ENCODE measurements at regions not wholly inside any gene's neighbourhood (a gene's known extent, or its start where the extent isn't known, plus 50 kb on each side); places are given as distances from the start of the nearest gene placed in this dataset.

GRCh38 chr14:51145246-51145645 is 50.3 kb upstream of the TRIM9 start:
- peak; percentile 51 for DNase-seq (ENCODE audit: low read depth)
- TF ChIP-seq, protein P1, sequence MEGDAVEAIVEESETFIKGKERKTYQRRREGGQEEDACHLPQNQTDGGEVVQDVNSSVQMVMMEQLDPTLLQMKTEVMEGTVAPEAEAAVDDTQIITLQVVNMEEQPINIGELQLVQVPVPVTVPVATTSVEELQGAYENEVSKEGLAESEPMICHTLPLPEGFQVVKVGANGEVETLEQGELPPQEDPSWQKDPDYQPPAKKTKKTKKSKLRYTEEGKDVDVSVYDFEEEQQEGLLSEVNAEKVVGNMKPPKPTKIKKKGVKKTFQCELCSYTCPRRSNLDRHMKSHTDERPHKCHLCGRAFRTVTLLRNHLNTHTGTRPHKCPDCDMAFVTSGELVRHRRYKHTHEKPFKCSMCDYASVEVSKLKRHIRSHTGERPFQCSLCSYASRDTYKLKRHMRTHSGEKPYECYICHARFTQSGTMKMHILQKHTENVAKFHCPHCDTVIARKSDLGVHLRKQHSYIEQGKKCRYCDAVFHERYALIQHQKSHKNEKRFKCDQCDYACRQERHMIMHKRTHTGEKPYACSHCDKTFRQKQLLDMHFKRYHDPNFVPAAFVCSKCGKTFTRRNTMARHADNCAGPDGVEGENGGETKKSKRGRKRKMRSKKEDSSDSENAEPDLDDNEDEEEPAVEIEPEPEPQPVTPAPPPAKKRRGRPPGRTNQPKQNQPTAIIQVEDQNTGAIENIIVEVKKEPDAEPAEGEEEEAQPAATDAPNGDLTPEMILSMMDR (conservative IDR thresholded peaks at IDR 0.05; ENCODE audit: low read depth, low read length) = no peak
- H3K4me3 ChIP-seq (ENCODE audit: low read depth, low read length) = no peak overlapping the region

- peak; percentile 86 for DNase-seq (ENCODE audit: low read depth)
- no peak overlapping the region for H3K4me3 ChIP-seq (ENCODE audit: low read depth, low read length)
- TF ChIP-seq, protein P1 (conservative IDR thresholded peaks at IDR 0.05; ENCODE audit: low read depth, low read length) = no peak
Observed at GRCh38 chr14:51147183-51147582, 52.3 kb upstream of the TRIM9 start.

DNA sequence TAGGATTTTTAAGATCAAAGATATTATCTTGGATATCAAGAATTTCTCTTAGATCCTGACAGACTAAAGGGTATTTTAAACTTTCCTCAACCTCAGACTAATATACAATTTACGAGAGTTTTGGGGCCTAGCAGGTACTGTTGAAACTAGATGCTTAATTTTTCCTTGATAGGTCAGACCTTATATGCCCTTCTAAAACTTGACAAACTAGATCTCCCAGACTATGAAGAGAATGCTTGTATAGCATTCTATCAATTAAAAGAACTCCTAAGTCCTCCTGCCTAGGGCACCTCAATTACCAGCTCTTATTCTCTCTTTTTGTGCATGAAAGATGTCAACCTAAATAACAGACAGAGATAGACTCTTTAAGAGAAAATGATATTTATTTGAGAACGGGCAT is 60.4 kb upstream of the TRIM9 start:
- H3K4me3 ChIP-seq (ENCODE audit: low read depth, low read length) = no peak overlapping the region
- no peak for DNase-seq (ENCODE audit: low read depth)
- TF ChIP-seq, protein P1 (conservative IDR thresholded peaks at IDR 0.05; ENCODE audit: low read depth, low read length) = no peak

GRCh38 chr14:51157012-51157411 is 62.1 kb upstream of the TRIM9 start:
- TF ChIP-seq, protein P1 (conservative IDR thresholded peaks at IDR 0.05; ENCODE audit: low read depth, low read length) = peak; percentile 59
- peak; percentile 69 for DNase-seq (ENCODE audit: low read depth)

GRCh38 chr14:51160871-51161270 is 66.0 kb upstream of the TRIM9 start:
- no peak for DNase-seq (ENCODE audit: low read depth)
- TF ChIP-seq, protein P1 (conservative IDR thresholded peaks at IDR 0.05; ENCODE audit: low read depth, low read length) = no peak
- H3K4me3 ChIP-seq (ENCODE audit: low read depth, low read length) = no peak overlapping the region

More at GRCh38 chr14:51157012-51157411, 62.1 kb upstream of the TRIM9 start:
- H3K4me3 ChIP-seq (ENCODE audit: low read depth, low read length) = no peak overlapping the region

GRCh38 chr14:51165415-51165814 is 70.5 kb upstream of the TRIM9 start:
- H3K4me3 ChIP-seq (ENCODE audit: low read depth, low read length) = no peak overlapping the region
- DNase-seq (ENCODE audit: low read depth) = no peak
- TF ChIP-seq, protein P1 (conservative IDR thresholded peaks at IDR 0.05; ENCODE audit: low read depth, low read length) = no peak

DNA sequence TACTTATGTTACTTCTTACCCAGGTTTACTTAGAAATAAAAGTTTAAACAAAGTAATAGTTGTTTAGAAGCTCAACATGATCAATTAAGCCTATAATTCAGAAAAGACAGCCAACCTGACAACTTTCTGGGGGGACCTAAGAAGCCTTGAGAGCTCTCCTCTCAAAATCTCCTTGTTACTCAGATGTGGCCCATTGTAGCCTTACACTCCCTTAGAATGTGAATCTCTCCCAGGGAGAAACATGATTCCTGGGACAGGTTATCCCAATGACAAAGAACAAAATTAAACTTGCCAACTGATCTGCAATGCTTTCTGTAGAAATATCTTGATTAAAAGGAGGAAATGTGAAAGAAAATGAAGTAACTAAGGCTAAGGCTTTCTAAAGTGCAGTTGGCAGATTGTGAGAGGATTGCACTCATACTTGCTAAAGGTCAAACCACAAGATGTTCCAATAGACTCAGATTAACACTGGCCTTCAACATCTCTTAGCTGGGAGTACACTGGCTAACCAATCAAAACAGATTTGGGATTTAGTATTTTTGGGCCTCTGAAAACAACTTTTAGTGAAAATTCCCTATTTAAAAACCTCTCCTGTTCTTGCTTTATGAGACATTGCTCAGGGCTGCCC is 72.3 kb upstream of the TMX1 start:
- no peak overlapping the region for H3K4me3 ChIP-seq (ENCODE audit: low read depth, low read length)
- peak; percentile 95 for DNase-seq (ENCODE audit: low read depth)
- TF ChIP-seq, protein P1 (conservative IDR thresholded peaks at IDR 0.05; ENCODE audit: low read depth, low read length) = no peak
